Small intestine (tissue), 7 donors: ENCODE measurements at regions not wholly inside any gene's neighbourhood (a gene's known extent, or its start where the extent isn't known, plus 50 kb on each side); places are given as distances from the start of the nearest gene placed in this dataset.
A peak's percentile ranks its signal among the peaks of the same experiment; 100 is the strongest.

Experiments used
- DNase-seq, 2 donors: peaks; one replicate each; pipeline versions ENCODE4 v3.0.0 to v3.0.0-alpha.2; 2013
- FAIRE-seq: peaks from 2 replicates; lab custom pipeline; 2012; peaks lifted over from hg19 to GRCh38; lab: Jason Lieb, UNC
- H3K27ac ChIP-seq, 3 donors: one replicate each; pipeline ENCODE4 v1.5.1; 2013; ENCODE audit warnings: low read length in 2 of 3, mild to moderate bottlenecking in 2 of 3, control low read depth in 1 of 3, inconsistent platforms in 1 of 3, low read depth in 1 of 3, moderate library complexity in 1 of 3
- H3K27me3 ChIP-seq, 3 donors: one replicate each; pipeline ENCODE4 v1.6.1; 2013; ENCODE audit warnings: low read length in 3 of 3, inconsistent platforms in 1 of 3; ENCODE audit not compliant: control insufficient read depth in 3 of 3, insufficient read depth in 3 of 3
- H3K36me3 ChIP-seq, 3 donors: one replicate each; pipeline ENCODE4 v1.6.1; 2013; ENCODE audit warnings: low read length in 3 of 3, inconsistent platforms in 1 of 3, low read depth in 1 of 3, mild to moderate bottlenecking in 1 of 3, moderate library complexity in 1 of 3; ENCODE audit not compliant: control insufficient read depth in 3 of 3, insufficient read depth in 2 of 3
- H3K4me1 ChIP-seq, 3 donors: one replicate each; pipeline ENCODE4 v1.6.1; 2013; ENCODE audit warnings: low read length in 2 of 3, inconsistent platforms in 1 of 3, low read depth in 1 of 3, mild to moderate bottlenecking in 1 of 3, moderate library complexity in 1 of 3; ENCODE audit not compliant: control insufficient read depth in 3 of 3, insufficient read depth in 2 of 3
- H3K4me3 ChIP-seq, 3 donors: one replicate each; pipeline ENCODE4 v1.5.1; 2013; ENCODE audit warnings: low read length in 3 of 3, control low read depth in 1 of 3, inconsistent platforms in 1 of 3, low read depth in 1 of 3, mild to moderate bottlenecking in 1 of 3, moderate library complexity in 1 of 3
- H3K9me3 ChIP-seq, 2 donors: one replicate each; pipeline ENCODE4 v1.6.1; 2013; ENCODE audit warnings: low read depth in 1 of 2, low read length in 1 of 2; ENCODE audit not compliant: control insufficient read depth in 2 of 2, insufficient read depth in 1 of 2
- WGBS, 3 donors: extraction: QIAGEN DNeasy Blood & Tissue Kit; methylation state at CpG; one replicate each; pipeline ENCODE4 v1.1.7; 2013; 5-methylcytosine and 5-hydroxymethylcytosine counted together
- donor health status: healthy with polysubstance abuse.
- donor health status: control.
- donor health status: control.
- donor health status: Bipolar disorder and iron deficiency.
- donor health status: healthy.

DNA sequence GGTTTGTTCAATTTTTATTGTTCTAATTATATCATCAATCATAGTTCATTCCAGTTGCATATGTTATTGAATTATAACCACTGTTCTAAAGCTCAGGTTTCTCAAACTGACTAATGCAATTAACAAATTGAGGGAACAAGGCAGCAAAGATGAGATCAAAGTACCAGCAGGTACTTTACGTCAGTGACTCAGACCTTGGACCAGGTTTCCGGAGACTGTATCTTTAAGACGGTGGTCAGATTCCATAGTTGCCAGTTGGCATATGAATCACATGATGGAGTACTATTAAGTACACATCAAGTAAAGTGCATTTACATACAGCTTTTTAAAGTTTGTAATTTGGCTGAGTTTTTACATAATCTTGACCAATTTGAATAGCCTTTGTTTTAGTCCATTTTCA is 583.6 kb upstream of the ROBO2 start:
- DNase-seq: peak; percentile 3 to 8
- Histone ChIP-seq H3K27ac (no peak overlapping the region), H3K27me3 (no peaks in the 10 kb centered on the region), H3K4me3 (no peak overlapping the region), H3K4me1 (no peaks in the 10 kb centered on the region), H3K9me3 (peaks cover 0 to 5% of the 10 kb centered on the region in 2 donors), H3K36me3 (no peaks in the 10 kb centered on the region)
- 38 to 68% (median 49%) methylated on average over 3 of the region's 3 CpGs for WGBS, 3 donors
- peak; percentile 64 for FAIRE-seq

- WGBS, 3 donors: 71 to 83% (median 74%) methylated on average over 4 of the region's 4 CpGs
- Histone ChIP-seq H3K9me3 (no peaks in the 10 kb centered on the region), H3K4me3 (no peak overlapping the region), H3K27ac (no peak overlapping the region), H3K36me3 (no peaks in the 10 kb centered on the region), H3K4me1 (no peaks in the 10 kb centered on the region), H3K27me3 (no peaks in the 10 kb centered on the region)
- DNase-seq: no peak
- no peak for FAIRE-seq
These were observed 576.4 kb upstream of the ROBO2 start for GRCh38 chr3:76463501-76463900.

GRCh38 chr3:76470285-76470684 is 569.6 kb upstream of the ROBO2 start:
- no peak for DNase-seq
- H3K9me3 ChIP-seq: no peaks in the 10 kb centered on the region
- no peak for FAIRE-seq
- H3K4me1 ChIP-seq: no peaks in the 10 kb centered on the region
- H3K4me3 ChIP-seq: no peak overlapping the region
- no peak overlapping the region for H3K27ac ChIP-seq
- H3K27me3 ChIP-seq: no peaks in the 10 kb centered on the region
- WGBS, 3 donors: 78 to 86% (median 82%) methylated on average over 2 of the region's 2 CpGs
- no peaks in the 10 kb centered on the region for H3K36me3 ChIP-seq

GRCh38 chr3:76474632-76475031 is 565.3 kb upstream of the ROBO2 start:
- Histone ChIP-seq H3K27ac (no peak overlapping the region), H3K27me3 (no peaks in the 10 kb centered on the region), H3K4me1 (no peaks in the 10 kb centered on the region), H3K36me3 (no peaks in the 10 kb centered on the region), H3K9me3 (no peaks in the 10 kb centered on the region), H3K4me3 (no peak overlapping the region)
- WGBS, 3 donors: 72 to 77% (median 74%) methylated on average over 9 of the region's 9 CpGs
- DNase-seq: no peak
- no peak for FAIRE-seq

GRCh38 chr3:76479161-76479650 is 560.7 kb upstream of the ROBO2 start:
- Histone ChIP-seq H3K4me1 (no peaks in the 10 kb centered on the region), H3K27ac (no peak overlapping the region), H3K9me3 (no peaks in the 10 kb centered on the region), H3K36me3 (no peaks in the 10 kb centered on the region), H3K27me3 (no peaks in the 10 kb centered on the region), H3K4me3 (no peak overlapping the region)
- no peak for DNase-seq
- 69 to 83% (median 83%) methylated on average over 1 of the region's 1 CpG for WGBS, 3 donors
- no peak for FAIRE-seq

- FAIRE-seq (no peak), DNase-seq (no peak)
- Histone ChIP-seq H3K36me3 (no peaks in the 10 kb centered on the region), H3K27me3 (no peaks in the 10 kb centered on the region), H3K4me1 (no peaks in the 10 kb centered on the region), H3K4me3 (no peak overlapping the region), H3K9me3 (no peaks in the 10 kb centered on the region), H3K27ac (no peak overlapping the region)
- WGBS, 3 donors: 68 to 80% (median 74%) methylated on average over 4 of the region's 4 CpGs
These were observed 557.4 kb upstream of the ROBO2 start for GRCh38 chr3:76482510-76482909.

DNA sequence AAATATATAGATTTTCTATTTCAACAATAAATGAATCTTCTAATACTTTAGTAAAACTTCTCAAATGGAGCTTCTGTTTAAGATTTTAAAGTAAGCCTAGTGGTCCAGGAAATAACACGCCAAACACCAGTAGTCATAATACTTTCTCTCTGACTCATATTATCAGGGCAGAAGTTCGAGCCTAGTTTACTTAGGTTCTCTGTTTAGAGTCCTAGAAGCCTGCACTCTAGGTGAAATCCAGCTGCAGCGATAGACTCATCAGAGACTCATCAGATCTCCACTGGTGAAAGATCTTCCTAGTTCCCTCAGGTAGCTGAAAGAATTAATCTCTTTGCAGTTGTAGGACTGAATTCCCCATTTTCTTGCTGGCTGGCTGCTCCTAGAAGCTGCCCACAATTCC is 552.5 kb upstream of the ROBO2 start:
- H3K4me1 ChIP-seq: no peaks in the 10 kb centered on the region
- no peak for DNase-seq
- no peaks in the 10 kb centered on the region for H3K27me3 ChIP-seq
- no peaks in the 10 kb centered on the region for H3K36me3 ChIP-seq
- no peak overlapping the region for H3K4me3 ChIP-seq
- peaks cover 0 to 5% of the 10 kb centered on the region in 2 donors for H3K9me3 ChIP-seq
- no peak for FAIRE-seq
- H3K27ac ChIP-seq: no peak overlapping the region
- WGBS, 3 donors: 76 to 81% (median 79%) methylated on average over 3 of the region's 3 CpGs

DNA sequence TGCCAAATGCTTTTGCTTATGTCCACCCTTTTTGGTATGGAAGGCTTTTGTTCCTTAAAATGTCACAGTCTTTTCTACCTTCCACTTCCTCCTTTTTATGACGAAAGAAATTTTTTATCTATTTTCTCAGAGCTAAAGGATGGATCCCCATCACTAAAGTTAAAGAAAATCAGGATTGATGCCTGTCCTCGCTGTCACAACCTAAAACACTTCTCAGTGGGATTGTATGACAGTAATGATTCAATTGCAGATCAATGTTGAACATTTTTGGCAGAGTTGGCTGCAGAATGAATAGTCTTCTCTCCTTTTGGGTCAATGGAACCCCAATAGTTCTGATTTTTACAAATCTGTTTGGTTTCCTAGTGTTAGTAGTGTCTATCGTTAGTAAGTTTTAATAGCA is 549.8 kb upstream of the ROBO2 start:
- peaks cover 0 to 5% of the 10 kb centered on the region in 2 donors for H3K9me3 ChIP-seq
- DNase-seq: no peak
- H3K4me1 ChIP-seq: no peaks in the 10 kb centered on the region
- H3K27me3 ChIP-seq: no peaks in the 10 kb centered on the region
- H3K27ac ChIP-seq: no peak overlapping the region
- no peak overlapping the region for H3K4me3 ChIP-seq
- FAIRE-seq: no peak
- 66 to 76% (median 70%) methylated on average over 3 of the region's 3 CpGs for WGBS, 3 donors
- H3K36me3 ChIP-seq: no peaks in the 10 kb centered on the region

DNA sequence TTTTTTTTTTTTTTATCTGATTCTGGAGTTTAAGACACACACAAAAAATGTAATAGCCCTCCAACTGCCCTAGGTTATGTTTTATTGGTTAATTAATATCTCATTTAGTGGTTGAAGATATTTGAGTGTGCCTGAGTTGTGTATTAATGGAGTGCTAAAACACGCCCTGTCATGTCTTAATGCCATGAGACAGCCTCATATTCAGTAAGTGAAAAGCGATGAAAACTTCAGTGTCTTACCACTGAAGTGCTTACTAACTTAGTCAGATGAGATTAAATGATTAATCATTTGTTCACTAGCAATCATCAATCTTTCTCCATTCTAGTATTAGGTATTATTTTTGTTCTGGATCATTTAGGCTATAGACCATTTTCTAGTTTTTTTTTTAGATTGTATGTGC is 544.7 kb upstream of the ROBO2 start:
- no peak overlapping the region for H3K4me3 ChIP-seq
- no peak for FAIRE-seq
- H3K36me3 ChIP-seq: no peaks in the 10 kb centered on the region
- H3K9me3 ChIP-seq: no peaks in the 10 kb centered on the region
- no peaks in the 10 kb centered on the region for H3K4me1 ChIP-seq
- WGBS, 3 donors: 75 to 89% (median 87%) methylated on average over 2 of the region's 2 CpGs
- H3K27me3 ChIP-seq: no peaks in the 10 kb centered on the region
- H3K27ac ChIP-seq: no peak overlapping the region
- DNase-seq: no peak
